SK-N-MC (cell line): ENCODE measurements at regions not wholly inside any gene's neighbourhood (a gene's known extent, or its start where the extent isn't known, plus 50 kb on each side); places are given as distances from the start of the nearest gene placed in this dataset.

Source experiments
- EZH2 ChIP-seq: fragments of 200-600 bp; sonication (generic); IDR thresholded peaks from one replicate; pipeline ENCODE4 v1.6.1; 2017; ENCODE audit warnings: antibody characterized with exemption
- FOXP2 ChIP-seq: optimal IDR thresholded peaks from 2 replicates; pipeline ENCODE3; 2011; ENCODE audit warnings: mild to moderate bottlenecking, moderate library complexity; ENCODE audit not compliant: insufficient read depth; ENCODE audit errors: extremely low read length, control extremely low read depth
- POLR2AphosphoS5 ChIP-seq: IDR thresholded peaks from 2 replicates; pipeline ENCODE4 v1.6.1; 2012; ENCODE audit warnings: mild to moderate bottlenecking, low read depth, low read length, borderline replicate concordance

DNA sequence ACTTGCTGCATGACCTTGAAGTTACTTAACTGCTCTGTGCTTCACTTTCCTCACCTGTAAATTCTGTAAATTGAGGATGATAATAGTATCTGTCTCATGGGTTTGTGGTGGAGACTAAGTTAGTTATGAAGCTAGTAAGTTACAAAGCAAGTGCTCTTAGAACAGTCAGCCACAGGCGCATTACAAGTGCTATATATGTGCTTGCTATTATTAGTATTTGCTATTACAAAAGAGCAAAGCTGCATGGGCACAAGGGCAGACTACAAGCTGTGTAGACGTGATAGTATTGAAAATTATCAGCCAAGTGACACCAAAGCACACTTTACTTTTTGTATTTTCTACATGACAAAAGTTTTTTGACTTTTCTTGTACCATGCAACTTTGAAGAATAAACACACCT lies 150.9 kb upstream of the CTTNBP2NL start:
- no peak for TF ChIP-seq EZH2
- no peak for TF ChIP-seq POLR2AphosphoS5
- TF ChIP-seq FOXP2: no peak
